Activated effector memory CD4-positive, alpha-beta T cell treated with anti-CD3 and anti-CD28 coated beads, Interleukin-2, amount 50 U/mL, for 16 hours (primary cell): ENCODE measurements at regions not wholly inside any gene's neighbourhood (a gene's known extent, or its start where the extent isn't known, plus 50 kb on each side); places are given as distances from the start of the nearest gene placed in this dataset.
"Not testable (repeated sequence)": the region's sequence is repeated elsewhere in the genome, so short reads cannot be mapped to it uniquely, and the experiment has no call there.

Experiments used
- DNase-seq: peaks from one replicate; pipeline ENCODE4 v3.0.0-alpha.2; 2020

- no peak for DNase-seq
Observed at GRCh38 chr1:148309940-148310500, 157.9 kb upstream of the NBPF11 start.

- DNase-seq: no peak
Observed at GRCh38 chr1:148308832-148309458, 156.9 kb upstream of the NBPF11 start.

GRCh38 chr1:148307583-148308185 is 155.6 kb upstream of the NBPF11 start:
- DNase-seq: no peak

GRCh38 chr1:148304935-148305334 is 152.9 kb upstream of the NBPF11 start:
- DNase-seq: not testable (repeated sequence)

GRCh38 chr1:148302586-148303364 is 150.7 kb upstream of the NBPF11 start:
- DNase-seq: peak; percentile 83

GRCh38 chr1:148297852-148298251 is 145.8 kb upstream of the NBPF11 start:
- not testable (repeated sequence) for DNase-seq

- no peak for DNase-seq
Observed at GRCh38 chr1:148296511-148296910, 144.4 kb upstream of the NBPF11 start.

- DNase-seq: no peak
Observed at GRCh38 chr1:148294116-148294807, 142.2 kb upstream of the NBPF11 start.

- no peak for DNase-seq
Observed at GRCh38 chr1:148293651-148294050, 141.6 kb upstream of the NBPF11 start.

GRCh38 chr1:148292915-148293314 is 140.8 kb upstream of the NBPF11 start:
- no peak for DNase-seq

GRCh38 chr1:148290881-148291280 is 138.8 kb upstream of the NBPF11 start:
- DNase-seq: no peak

- DNase-seq: no peak
Observed at GRCh38 chr1:148289647-148290046, 137.6 kb upstream of the NBPF11 start.

GRCh38 chr1:148285946-148286345 is 133.9 kb upstream of the NBPF11 start:
- not testable (repeated sequence) for DNase-seq

GRCh38 chr1:148280831-148281572 is 128.9 kb upstream of the NBPF11 start:
- not testable (repeated sequence) for DNase-seq

- DNase-seq: not testable (repeated sequence)
Observed at GRCh38 chr1:148279002-148279542, 127.0 kb upstream of the NBPF11 start.

- DNase-seq: not testable (repeated sequence)
Observed at GRCh38 chr1:148277865-148278279, 125.8 kb upstream of the NBPF11 start.

- not testable (repeated sequence) for DNase-seq
Observed at GRCh38 chr1:148267066-148267465, 115.0 kb upstream of the NBPF11 start.

- no peak for DNase-seq
Observed at GRCh38 chr1:148264374-148265276, 112.5 kb upstream of the NBPF11 start.

GRCh38 chr1:148263906-148264255 is 111.8 kb upstream of the NBPF11 start:
- peak; percentile 72 for DNase-seq

GRCh38 chr1:148263128-148263905 is 111.2 kb upstream of the NBPF11 start:
- DNase-seq: peak; percentile 84
